B cell (primary cell): ENCODE measurements at regions not wholly inside any gene's neighbourhood (a gene's known extent, or its start where the extent isn't known, plus 50 kb on each side); places are given as distances from the start of the nearest gene placed in this dataset.

Source experiments
- ATAC-seq: fragments of 200-7000 bp; cut with Tn5 transposase; one replicate; pipeline ENCODE4 v1.10.0; 2021; ENCODE audit warnings: low read depth, mild to moderate bottlenecking, moderate number of reproducible peaks, moderate library complexity
- CTCF ChIA-PET: fragments of 350-600 bp; sonication (Branson Sonifier 250); formaldehyde crosslinking; loops from one replicate; lab custom pipeline; 2021; ENCODE audit warnings: antibody characterized with exemption, inconsistent platforms; lab: Charles Lee
- POLR2A ChIA-PET: fragments of 350-600 bp; sonication (Branson Sonifier 250); formaldehyde crosslinking; loops from one replicate; lab custom pipeline; 2021; ENCODE audit warnings: antibody characterized with exemption; lab: Charles Lee
- DNase-seq: peaks from one replicate; pipeline ENCODE4 v3.0.0; 2013
- H2AFZ ChIP-seq: 2 replicates; pipeline ENCODE4 v1.6.1; 2012; ENCODE audit warnings: mild to moderate bottlenecking, low read depth, low read length; ENCODE audit not compliant: insufficient read depth, poor library complexity, severe bottlenecking
- H3K27ac ChIP-seq, 2 donors: 1 replicate in 1 of 2; 2 replicates in 1 of 2; pipeline ENCODE4 v1.5.1; 2012 to 2013; ENCODE audit warnings: low read length in 2 of 2, mild to moderate bottlenecking in 2 of 2, moderate library complexity in 1 of 2
- H3K27me3 ChIP-seq, 4 experiments: fragments of 200-600 bp in 1 of 4; sonication (generic) in 1 of 4; replicated peaks in 1 of 4; 1 replicate in 2 of 4; 2 replicates in 2 of 4; pipeline versions ENCODE4 v1.6.1 to v1.7.0; 2013 to 2016; ENCODE audit warnings: low read length in 3 of 4, mild to moderate bottlenecking in 2 of 4, mixed read lengths in 1 of 4, moderate library complexity in 1 of 4; ENCODE audit not compliant: insufficient read depth in 4 of 4, control insufficient read depth in 3 of 4; ENCODE audit errors: control extremely low read depth in 1 of 4
- H3K36me3 ChIP-seq, 2 experiments: replicated peaks in 1 of 2; 1 replicate in 1 of 2; 2 replicates in 1 of 2; pipeline versions ENCODE4 v1.6.1 to v1.7.1; 2013; ENCODE audit warnings: low read length in 1 of 2; ENCODE audit not compliant: insufficient read depth in 2 of 2, control insufficient read depth in 1 of 2; ENCODE audit errors: control extremely low read depth in 1 of 2, extremely low read depth in 1 of 2
- H3K4me1 ChIP-seq, 2 donors: fragments of 200-600 bp in 1 of 2; sonication (generic) in 1 of 2; 1 replicate in 1 of 2; 2 replicates in 1 of 2; pipeline versions ENCODE4 v1.5.1 to v1.6.1; 2013 to 2017; ENCODE audit warnings: low read length in 2 of 2; ENCODE audit not compliant: control insufficient read depth in 2 of 2, insufficient read depth in 2 of 2
- H3K4me2 ChIP-seq: replicated peaks from 2 replicates; pipeline ENCODE3; 2012; ENCODE audit warnings: mild to moderate bottlenecking, low read depth, low read length; ENCODE audit not compliant: poor library complexity, severe bottlenecking
- H3K4me3 ChIP-seq, 5 experiments: fragments of 200-600 bp in 1 of 5; sonication (generic) in 1 of 5; 1 replicate in 3 of 5; 2 replicates in 2 of 5; pipeline versions ENCODE4 v1.5.1 to v1.7.0; 2011 to 2016; ENCODE audit warnings: low read length in 4 of 5, mild to moderate bottlenecking in 4 of 5, low read depth in 2 of 5, control low read depth in 1 of 5, moderate library complexity in 1 of 5; ENCODE audit not compliant: insufficient read depth in 1 of 5; ENCODE audit errors: control extremely low read depth in 1 of 5, extremely low read depth in 1 of 5
- H3K79me2 ChIP-seq: fragments of 200-600 bp; sonication (generic); one replicate; pipeline ENCODE4 v1.6.0; 2016; ENCODE audit warnings: low read length; ENCODE audit not compliant: control insufficient read depth, insufficient read depth
- H3K9ac ChIP-seq: fragments of 200-600 bp; sonication (generic); 2 replicates; pipeline ENCODE4 v1.6.1; 2017; ENCODE audit warnings: mild to moderate bottlenecking, low read length, moderate library complexity
- H3K9me3 ChIP-seq, 3 donors: one replicate each; pipeline versions ENCODE4 v1.6.1 to v1.7.1; 2013; ENCODE audit warnings: low read length in 2 of 3; ENCODE audit not compliant: control insufficient read depth in 2 of 3, insufficient read depth in 1 of 3; ENCODE audit errors: control extremely low read depth in 1 of 3
- H4K20me1 ChIP-seq: 2 replicates; pipeline ENCODE4 v1.6.0; 2012; ENCODE audit warnings: mild to moderate bottlenecking, low read length; ENCODE audit not compliant: insufficient read depth, control insufficient read depth, poor library complexity, severe bottlenecking
- H3K27ac Mint-ChIP-seq: one replicate; pipeline ENCODE4 v1.8.0; 2021; ENCODE audit warnings: mixed read lengths
- H3K27me3 Mint-ChIP-seq: one replicate; pipeline ENCODE4 v1.8.0; 2021; ENCODE audit warnings: mixed read lengths
- H3K4me1 Mint-ChIP-seq: one replicate; pipeline ENCODE4 v1.8.0; 2021; ENCODE audit warnings: mixed read lengths
- H3K4me3 Mint-ChIP-seq: one replicate; pipeline ENCODE4 v1.8.0; 2021; ENCODE audit warnings: mixed read lengths
- H3K9me3 Mint-ChIP-seq: one replicate; pipeline ENCODE4 v1.8.0; 2022; ENCODE audit warnings: mixed read lengths; ENCODE audit not compliant: insufficient read depth
- EZH2 ChIP-seq: IDR thresholded peaks from 2 replicates; pipeline ENCODE4 v1.6.1; 2012; ENCODE audit warnings: borderline replicate concordance, low read depth, mild to moderate bottlenecking, moderate library complexity, low read length; ENCODE audit not compliant: insufficient read depth, poor library complexity, severe bottlenecking
- WGBS: methylation state at CpG from one replicate; pipeline ENCODE4 v1.1.5; 2013; ENCODE audit warnings: missing lambda C conversion rate; ENCODE audit not compliant: insufficient coverage; 5-methylcytosine and 5-hydroxymethylcytosine counted together
- intact Hi-C: fragments of 100-400 bp; cut with micrococcal nuclease; formaldehyde crosslinking; loops from one replicate; pipeline ENCODE4 v1.10.0; 2022
- TF ChIP-seq, protein P1 (sequence below): fragments of 200-600 bp; IDR thresholded peaks from one replicate; pipeline ENCODE4 v1.8.0; 2022; ENCODE audit warnings: antibody characterized with exemption, mild to moderate bottlenecking

GRCh38 chr17:77670173-77670572 is 288.3 kb upstream of the TNRC6C start:
- no peak overlapping the region for H3K4me3 Mint-ChIP-seq
- no peaks in the 10 kb centered on the region for H3K27me3 Mint-ChIP-seq
- Histone ChIP-seq H3K9me3 (peaks cover 0 to 10% (median 2%) of the 10 kb centered on the region in 3 donors), H3K36me3 (no peaks in the 10 kb centered on the region), H3K27ac (no peak overlapping the region), H3K4me1 (peaks cover 17 to 19% of the 10 kb centered on the region in 2 donors), H4K20me1 (no peaks in the 10 kb centered on the region), H3K27me3 (no peaks in the 10 kb centered on the region), H3K4me2 (no peak overlapping the region), H3K4me3 (no peak overlapping the region), H3K79me2 (no peaks in the 10 kb centered on the region), H2AFZ (no peak overlapping the region), H3K9ac (no peak overlapping the region)
- no CpG with 5 or more reads among the region's 2 CpGs for whole genome bisulfite sequencing
- H3K4me1 Mint-ChIP-seq = peaks cover 26% of the 10 kb centered on the region
- ChIA-PET CTCF (no interaction called here), POLR2A (no interaction called here)
- no peak for DNase-seq
- H3K9me3 Mint-ChIP-seq = peaks cover 7% of the 10 kb centered on the region
- intact Hi-C loops = no loop called here
- no peak overlapping the region for H3K27ac Mint-ChIP-seq
- no peak for ATAC-seq
- no peak for TF ChIP-seq EZH2
- TF ChIP-seq, protein P1, sequence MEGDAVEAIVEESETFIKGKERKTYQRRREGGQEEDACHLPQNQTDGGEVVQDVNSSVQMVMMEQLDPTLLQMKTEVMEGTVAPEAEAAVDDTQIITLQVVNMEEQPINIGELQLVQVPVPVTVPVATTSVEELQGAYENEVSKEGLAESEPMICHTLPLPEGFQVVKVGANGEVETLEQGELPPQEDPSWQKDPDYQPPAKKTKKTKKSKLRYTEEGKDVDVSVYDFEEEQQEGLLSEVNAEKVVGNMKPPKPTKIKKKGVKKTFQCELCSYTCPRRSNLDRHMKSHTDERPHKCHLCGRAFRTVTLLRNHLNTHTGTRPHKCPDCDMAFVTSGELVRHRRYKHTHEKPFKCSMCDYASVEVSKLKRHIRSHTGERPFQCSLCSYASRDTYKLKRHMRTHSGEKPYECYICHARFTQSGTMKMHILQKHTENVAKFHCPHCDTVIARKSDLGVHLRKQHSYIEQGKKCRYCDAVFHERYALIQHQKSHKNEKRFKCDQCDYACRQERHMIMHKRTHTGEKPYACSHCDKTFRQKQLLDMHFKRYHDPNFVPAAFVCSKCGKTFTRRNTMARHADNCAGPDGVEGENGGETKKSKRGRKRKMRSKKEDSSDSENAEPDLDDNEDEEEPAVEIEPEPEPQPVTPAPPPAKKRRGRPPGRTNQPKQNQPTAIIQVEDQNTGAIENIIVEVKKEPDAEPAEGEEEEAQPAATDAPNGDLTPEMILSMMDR = no peak

- no peaks in the 10 kb centered on the region for H3K27me3 ChIP-seq
- no peak overlapping the region for H3K9ac ChIP-seq
- no peaks in the 10 kb centered on the region for H3K79me2 ChIP-seq
- Mint-ChIP-seq H3K27me3 (no peaks in the 10 kb centered on the region), H3K27ac (no peak overlapping the region), H3K9me3 (no peaks in the 10 kb centered on the region), H3K4me1 (no peaks in the 10 kb centered on the region), H3K4me3 (no peak overlapping the region)
- no peaks in the 10 kb centered on the region for H3K4me1 ChIP-seq
- no peak for ATAC-seq
- ChIA-PET CTCF (interaction anchor here (0.9 kb wide), 1 partner anchor 67 kb away, joined by 3 read pairs; no protein-coding TSS in a partner anchor), POLR2A (interaction anchor here (0.6 kb wide), 1 partner anchor 1568 kb away, joined by 5 read pairs; no protein-coding TSS in a partner anchor)
- H2AFZ ChIP-seq = no peak overlapping the region
- no peaks in the 10 kb centered on the region for H3K9me3 ChIP-seq
- no peak overlapping the region for H3K27ac ChIP-seq
- no peak for DNase-seq
- no peaks in the 10 kb centered on the region for H4K20me1 ChIP-seq
- H3K4me2 ChIP-seq = no peak overlapping the region
- no peak overlapping the region for H3K4me3 ChIP-seq
- H3K36me3 ChIP-seq = no peaks in the 10 kb centered on the region
- WGBS = no CpG with 5 or more reads among the region's 11 CpGs
- intact Hi-C loops = no loop called here
- TF ChIP-seq EZH2 = no peak
- TF ChIP-seq, protein P1 = no peak
Observed at GRCh38 chr17:77674358-77674757, 284.1 kb upstream of the TNRC6C start.
